ENCODE measurements at regions not wholly inside any gene's neighbourhood (a gene's known extent, or its start where the extent isn't known, plus 50 kb on each side); places are given as distances from the start of the nearest gene placed in this dataset.

DNA sequence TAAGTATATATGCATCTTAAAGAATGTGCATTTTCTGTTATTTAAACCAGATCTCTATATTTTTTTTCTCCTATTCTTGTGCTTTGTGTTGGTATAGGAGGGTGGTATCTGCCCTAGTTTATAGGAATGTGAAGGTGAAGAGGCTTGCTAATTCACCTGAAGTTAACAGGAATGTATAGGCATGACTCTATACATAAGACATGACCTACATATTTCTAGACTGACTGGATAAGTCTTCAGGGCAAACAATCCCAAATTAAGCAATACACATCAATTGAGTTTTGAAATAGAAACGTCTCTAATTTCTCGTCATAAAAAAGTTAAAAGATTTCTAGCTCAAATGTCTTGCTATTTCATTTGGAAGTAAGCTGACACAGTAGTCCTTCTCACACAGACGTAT, 410.0 kb downstream of the DIPK2A start (continued):
- TF ChIP-seq TAF1 (IDR thresholded peaks at IDR 0.05; ENCODE audit: low read depth) = no peak
- no peak for TF ChIP-seq RAD21 (conservative IDR thresholded peaks at IDR 0.05)
- no peak for TF ChIP-seq POLR2AphosphoS5 (IDR thresholded peaks at IDR 0.05)

DNA sequence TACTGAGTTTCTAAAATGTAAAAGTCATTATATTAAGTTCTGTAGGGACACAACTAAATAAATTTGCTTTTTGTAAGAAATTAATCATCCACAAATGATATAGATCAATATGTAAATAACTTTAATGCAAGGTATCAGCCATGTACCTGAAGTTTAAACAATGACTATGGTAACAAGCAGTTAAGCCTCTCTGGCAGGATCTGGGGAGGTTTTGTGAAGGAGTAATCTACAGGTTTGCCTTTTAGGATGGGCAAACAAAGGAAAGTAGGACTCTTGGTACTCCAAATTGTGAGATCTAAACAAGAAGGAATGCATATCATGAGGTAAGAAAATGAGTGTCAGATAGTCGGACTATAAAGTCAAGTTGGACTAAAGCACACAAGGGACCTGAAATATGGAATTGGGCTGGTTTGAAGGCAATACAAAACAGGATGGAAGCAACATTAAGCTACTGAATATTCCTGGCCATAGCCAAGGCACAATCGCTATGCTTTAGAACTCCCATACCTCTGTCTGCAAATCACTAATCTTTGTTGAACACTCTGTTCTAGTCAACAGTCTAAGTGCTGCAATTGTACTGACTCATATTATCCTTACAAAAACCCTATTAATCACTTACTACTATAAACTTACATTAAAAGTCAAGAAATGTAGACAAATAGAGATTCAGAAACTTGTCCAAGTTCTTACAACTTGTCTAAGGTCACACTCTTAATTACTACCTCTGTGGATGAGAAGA, 412.8 kb downstream of the DIPK2A start:
- no peak overlapping the region for H3K4me3 ChIP-seq (ENCODE audit: low read length)
- H3K4me2 ChIP-seq (ENCODE audit: low read length) = no peak overlapping the region
- TF ChIP-seq EZH2 (IDR thresholded peaks at IDR 0.05; ENCODE audit: borderline replicate concordance, insufficient read depth, low read length, poor library complexity, severe bottlenecking) (no peak), TAF1 (IDR thresholded peaks at IDR 0.05; ENCODE audit: low read depth) (no peak), CTCF (IDR thresholded peaks at IDR 0.05; ENCODE audit: poor library complexity, severe bottlenecking) (no peak)
- no peak overlapping the region for H3K27ac ChIP-seq (ENCODE audit: low read length)
- no peak overlapping the region for H2AFZ ChIP-seq (ENCODE audit: low read depth, low read length)
- no peaks in the 10 kb centered on the region for H3K36me3 ChIP-seq (ENCODE audit: insufficient read depth, low read length)
- H3K9me3 ChIP-seq (ENCODE audit: low read length) = no peaks in the 10 kb centered on the region
- no peaks in the 10 kb centered on the region for H4K20me1 ChIP-seq (ENCODE audit: insufficient read depth)
- no peaks in the 10 kb centered on the region for H3K9me2 ChIP-seq (ENCODE audit: insufficient read depth, low read length)
- H3K79me2 ChIP-seq (replicated peaks; ENCODE audit: insufficient read depth, low read length) = no peaks in the 10 kb centered on the region
- H3K9ac ChIP-seq (ENCODE audit: low read length) = no peak overlapping the region
- H3K27me3 ChIP-seq (ENCODE audit: insufficient read depth, low read depth, low read length) = no peaks in the 10 kb centered on the region
- no peaks in the 10 kb centered on the region for H3F3A ChIP-seq (ENCODE audit: insufficient read depth, low read length, poor library complexity, severe bottlenecking)

DNA sequence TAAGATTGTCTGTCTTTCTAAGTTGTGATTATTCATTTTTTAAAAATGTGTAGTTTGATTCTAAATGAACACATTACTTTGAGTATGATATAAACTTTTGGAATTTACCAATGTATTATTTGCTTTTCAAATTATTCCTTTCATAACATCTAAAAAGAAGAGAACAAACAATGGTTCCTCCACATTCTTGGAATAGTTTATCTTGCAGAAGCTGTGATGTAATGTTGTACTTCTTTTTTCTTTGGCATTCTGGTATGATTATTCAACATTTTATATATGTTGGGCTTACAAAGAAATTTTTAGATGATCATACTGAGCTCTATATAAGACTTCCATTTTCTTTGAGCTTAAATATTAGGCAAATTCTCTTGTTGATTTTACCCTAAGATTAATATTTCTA, 419.2 kb downstream of the DIPK2A start:
- Histone ChIP-seq H3K9me3 (ENCODE audit: low read length) (no peaks in the 10 kb centered on the region), H3K27me3 (ENCODE audit: insufficient read depth, low read depth, low read length) (no peaks in the 10 kb centered on the region), H3K36me3 (ENCODE audit: insufficient read depth, low read length) (no peaks in the 10 kb centered on the region), H3K9me2 (ENCODE audit: insufficient read depth, low read length) (no peaks in the 10 kb centered on the region), H3K4me3 (ENCODE audit: low read length) (no peak overlapping the region), H3F3A (ENCODE audit: insufficient read depth, low read length, poor library complexity, severe bottlenecking) (no peaks in the 10 kb centered on the region), H4K20me1 (ENCODE audit: insufficient read depth) (no peaks in the 10 kb centered on the region), H2AFZ (ENCODE audit: low read depth, low read length) (no peak overlapping the region), H3K79me2 (replicated peaks; ENCODE audit: insufficient read depth, low read length) (no peaks in the 10 kb centered on the region), H3K9ac (ENCODE audit: low read length) (no peak overlapping the region), H3K27ac (ENCODE audit: low read length) (no peak overlapping the region), H3K4me2 (ENCODE audit: low read length) (no peak overlapping the region)
- no peak for TF ChIP-seq EP300 (conservative IDR thresholded peaks at IDR 0.05; ENCODE audit: poor library complexity, severe bottlenecking)
- no peak for TF ChIP-seq EZH2 (IDR thresholded peaks at IDR 0.05; ENCODE audit: borderline replicate concordance, insufficient read depth, low read length, poor library complexity, severe bottlenecking)
- no peak for TF ChIP-seq MXI1 (conservative IDR thresholded peaks at IDR 0.05; ENCODE audit: poor library complexity, severe bottlenecking)
- TF ChIP-seq, protein P1, sequence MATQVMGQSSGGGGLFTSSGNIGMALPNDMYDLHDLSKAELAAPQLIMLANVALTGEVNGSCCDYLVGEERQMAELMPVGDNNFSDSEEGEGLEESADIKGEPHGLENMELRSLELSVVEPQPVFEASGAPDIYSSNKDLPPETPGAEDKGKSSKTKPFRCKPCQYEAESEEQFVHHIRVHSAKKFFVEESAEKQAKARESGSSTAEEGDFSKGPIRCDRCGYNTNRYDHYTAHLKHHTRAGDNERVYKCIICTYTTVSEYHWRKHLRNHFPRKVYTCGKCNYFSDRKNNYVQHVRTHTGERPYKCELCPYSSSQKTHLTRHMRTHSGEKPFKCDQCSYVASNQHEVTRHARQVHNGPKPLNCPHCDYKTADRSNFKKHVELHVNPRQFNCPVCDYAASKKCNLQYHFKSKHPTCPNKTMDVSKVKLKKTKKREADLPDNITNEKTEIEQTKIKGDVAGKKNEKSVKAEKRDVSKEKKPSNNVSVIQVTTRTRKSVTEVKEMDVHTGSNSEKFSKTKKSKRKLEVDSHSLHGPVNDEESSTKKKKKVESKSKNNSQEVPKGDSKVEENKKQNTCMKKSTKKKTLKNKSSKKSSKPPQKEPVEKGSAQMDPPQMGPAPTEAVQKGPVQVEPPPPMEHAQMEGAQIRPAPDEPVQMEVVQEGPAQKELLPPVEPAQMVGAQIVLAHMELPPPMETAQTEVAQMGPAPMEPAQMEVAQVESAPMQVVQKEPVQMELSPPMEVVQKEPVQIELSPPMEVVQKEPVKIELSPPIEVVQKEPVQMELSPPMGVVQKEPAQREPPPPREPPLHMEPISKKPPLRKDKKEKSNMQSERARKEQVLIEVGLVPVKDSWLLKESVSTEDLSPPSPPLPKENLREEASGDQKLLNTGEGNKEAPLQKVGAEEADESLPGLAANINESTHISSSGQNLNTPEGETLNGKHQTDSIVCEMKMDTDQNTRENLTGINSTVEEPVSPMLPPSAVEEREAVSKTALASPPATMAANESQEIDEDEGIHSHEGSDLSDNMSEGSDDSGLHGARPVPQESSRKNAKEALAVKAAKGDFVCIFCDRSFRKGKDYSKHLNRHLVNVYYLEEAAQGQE (IDR thresholded peaks at IDR 0.05; ENCODE audit: borderline replicate concordance) = no peak
- TF ChIP-seq RAD21 (conservative IDR thresholded peaks at IDR 0.05) = no peak
- no peak for TF ChIP-seq TAF1 (IDR thresholded peaks at IDR 0.05; ENCODE audit: low read depth)
- no peak for TF ChIP-seq SMC3 (conservative IDR thresholded peaks at IDR 0.05; ENCODE audit: poor library complexity)
- TF ChIP-seq CTCF (IDR thresholded peaks at IDR 0.05; ENCODE audit: poor library complexity, severe bottlenecking) = no peak
- no peak for TF ChIP-seq POLR2AphosphoS5 (IDR thresholded peaks at IDR 0.05)
